HG03378 (cell line): ENCODE measurements at regions not wholly inside any gene's neighbourhood (a gene's known extent, or its start where the extent isn't known, plus 50 kb on each side); places are given as distances from the start of the nearest gene placed in this dataset.

Experiments used
- ATAC-seq: cut with Tn5 transposase; IDR thresholded peaks from one replicate; pipeline ENCODE4 v1.9.1; 2021; ENCODE audit warnings: mild to moderate bottlenecking, moderate library complexity; ENCODE audit not compliant: unreplicated experiment

DNA sequence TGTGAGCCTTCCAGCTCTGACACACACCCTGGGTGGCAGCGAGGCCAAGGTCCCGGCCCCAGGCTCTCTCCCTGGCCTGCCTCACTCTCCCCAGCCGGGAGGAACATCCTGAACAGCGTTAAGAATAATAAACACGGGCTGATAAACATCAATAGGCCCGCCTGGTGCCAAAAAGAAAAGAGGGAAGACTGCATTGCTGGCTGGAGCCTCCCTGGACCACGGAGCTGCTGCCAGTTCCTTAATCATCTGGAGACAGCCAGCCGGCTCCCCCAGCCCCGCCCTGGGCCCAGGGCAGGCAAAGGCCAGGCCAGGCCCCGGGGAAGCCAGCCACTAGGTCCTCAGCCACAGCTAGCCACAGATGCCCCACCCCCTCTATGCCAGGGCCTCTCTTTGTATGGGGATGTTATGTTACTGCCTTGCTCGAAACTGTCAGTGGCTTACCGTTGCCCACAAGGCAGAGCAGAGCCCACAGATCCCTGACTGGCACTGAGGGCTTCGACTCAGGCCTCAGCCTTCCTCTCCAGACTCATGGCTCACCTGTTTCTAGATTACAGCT is 293.7 kb downstream of the DYSF start:
- no peak for ATAC-seq

DNA sequence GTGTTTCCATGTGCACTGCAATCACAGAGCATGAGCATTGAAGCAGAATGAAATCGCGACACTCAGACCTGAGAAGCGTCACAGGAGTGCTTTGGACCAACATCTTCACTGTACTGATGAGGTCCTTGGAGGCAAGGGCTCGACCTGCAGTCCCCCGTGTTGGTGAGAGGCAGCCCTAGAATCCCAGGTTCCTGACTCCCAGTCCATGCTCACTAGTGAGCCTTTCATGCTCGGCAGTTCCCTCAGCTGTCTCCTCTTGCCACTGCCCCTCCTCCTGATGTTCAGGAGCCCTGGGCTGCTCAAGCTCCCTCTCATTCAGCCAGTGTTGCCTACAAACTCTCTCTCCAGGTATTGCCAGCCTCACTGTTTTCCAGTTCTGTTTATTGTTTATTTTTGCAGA is 291.4 kb downstream of the DYSF start:
- no peak for ATAC-seq

DNA sequence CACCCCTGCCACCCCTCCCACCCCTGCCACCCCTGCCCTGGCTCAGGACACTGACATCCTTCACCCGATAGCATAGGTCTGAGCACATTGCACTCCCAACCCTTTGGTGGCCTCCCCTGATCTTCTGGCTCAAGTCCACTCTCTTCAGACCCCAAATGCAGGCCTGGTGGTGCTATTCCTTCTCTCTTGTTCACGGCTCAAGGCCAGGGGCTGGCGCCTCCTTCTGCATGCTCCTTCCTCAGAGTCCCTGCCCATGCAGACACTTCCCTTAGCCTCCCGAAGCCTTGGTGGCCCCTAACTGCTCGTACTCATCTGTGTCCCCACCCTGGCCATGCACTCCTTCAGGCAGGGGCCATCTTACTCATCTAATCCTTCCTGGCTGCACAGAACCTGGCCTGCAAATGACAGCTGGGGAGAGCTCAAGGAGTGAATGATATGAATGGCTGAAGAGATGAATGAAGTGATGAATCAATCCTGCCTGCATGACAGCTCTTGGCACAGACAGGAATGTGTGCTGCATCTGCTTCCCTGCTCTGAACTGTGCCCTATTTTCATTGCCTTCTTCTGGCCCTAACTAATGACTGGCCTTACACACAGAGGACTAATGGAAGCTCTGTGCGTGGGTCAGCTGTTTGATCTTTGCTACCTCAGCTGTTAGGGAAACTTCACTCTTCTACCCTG is 290.8 kb downstream of the DYSF start:
- ATAC-seq: no peak

DNA sequence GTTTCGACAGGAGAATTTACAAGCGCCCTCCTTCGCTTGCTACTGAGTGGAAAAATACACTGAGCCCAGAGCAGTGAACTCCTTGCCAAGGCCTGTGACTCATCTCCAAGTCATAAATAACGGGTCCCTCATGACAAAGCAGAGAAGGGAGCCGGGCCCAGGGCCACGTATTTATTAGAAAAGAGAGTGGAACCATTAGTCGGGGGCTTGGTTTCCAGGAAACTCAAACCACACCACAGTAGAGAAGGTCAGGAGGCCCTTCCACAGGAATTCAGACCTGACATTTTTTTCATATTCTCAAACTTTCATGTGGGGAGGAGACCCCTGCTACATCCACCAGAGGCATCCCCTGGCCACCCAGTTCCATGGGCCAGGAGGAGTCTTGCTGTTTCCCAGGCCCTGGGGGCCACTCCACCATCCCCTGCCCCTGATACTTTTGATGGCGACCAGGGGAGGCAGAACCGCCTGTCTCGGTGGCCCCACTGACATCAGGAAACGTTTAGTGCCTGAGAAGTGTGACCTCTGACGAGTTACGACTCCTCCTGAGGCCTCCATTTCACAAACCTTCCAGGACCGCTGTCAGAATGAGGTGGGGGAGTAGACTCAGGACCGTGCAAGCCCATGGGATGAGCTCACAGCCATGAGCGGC is 289.7 kb downstream of the DYSF start:
- ATAC-seq: no peak

DNA sequence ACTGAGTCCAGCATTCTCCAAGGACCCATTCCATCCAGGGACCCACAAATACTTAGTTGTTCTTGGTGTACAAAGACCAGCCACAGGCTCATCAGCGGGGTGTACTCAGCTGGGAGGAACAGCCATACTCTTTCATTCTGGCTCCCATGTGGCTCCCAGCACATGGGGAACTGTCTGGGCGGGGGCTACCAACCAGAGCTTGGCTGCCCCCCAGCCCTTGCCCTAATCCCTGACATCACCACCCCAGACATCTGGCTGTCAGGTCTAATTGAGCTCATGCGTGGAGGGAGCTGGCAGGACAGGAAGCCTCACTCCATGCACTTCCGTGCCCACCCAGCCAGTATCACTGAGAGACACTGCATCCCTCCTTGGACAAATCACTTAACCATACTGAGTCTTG is 283.6 kb downstream of the DYSF start:
- ATAC-seq: no peak

DNA sequence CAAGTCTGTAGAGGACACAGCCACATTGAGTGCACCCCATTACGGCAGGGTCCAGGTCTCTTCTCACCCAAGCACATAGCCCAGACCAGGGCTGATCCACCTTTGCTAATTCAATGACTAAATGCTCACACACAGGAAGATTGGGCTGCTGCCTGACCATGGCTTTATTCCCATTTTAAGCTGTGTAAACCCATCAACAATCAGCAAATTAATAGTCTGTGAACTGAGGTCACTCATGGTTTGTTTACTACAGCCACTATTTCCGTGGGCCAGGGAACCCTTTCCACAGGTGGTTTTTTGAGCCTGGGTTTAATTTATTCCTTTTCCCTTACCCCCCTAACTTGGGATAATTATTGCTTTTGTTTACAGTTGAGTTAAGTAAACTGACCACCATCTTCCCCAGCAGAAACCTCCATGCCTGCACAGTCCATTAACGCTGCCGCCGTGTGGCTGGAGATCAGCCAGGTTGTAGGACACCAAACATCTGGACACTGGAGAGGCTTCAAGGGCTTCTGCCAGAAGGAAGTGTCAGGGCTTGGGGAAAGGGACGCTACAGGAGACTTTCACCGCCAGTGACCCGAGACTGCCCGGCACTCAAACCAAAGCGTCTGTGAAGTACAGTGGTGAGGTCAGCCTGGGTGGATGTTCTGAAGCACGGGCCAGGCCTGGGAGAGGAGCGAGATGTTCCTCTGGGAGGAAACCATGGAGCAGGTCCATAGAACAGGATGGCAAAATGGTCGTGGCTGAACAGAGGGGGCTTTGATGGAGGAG is 282.9 kb downstream of the DYSF start:
- no peak for ATAC-seq
